GM21381 (cell line): ENCODE measurements at regions not wholly inside any gene's neighbourhood (a gene's known extent, or its start where the extent isn't known, plus 50 kb on each side); places are given as distances from the start of the nearest gene placed in this dataset.
"Not testable (repeated sequence)": the region's sequence is repeated elsewhere in the genome, so short reads cannot be mapped to it uniquely, and the experiment has no call there.

Experiments used
- ATAC-seq: cut with Tn5 transposase; IDR thresholded peaks from one replicate; pipeline ENCODE4 v1.9.1; 2021; ENCODE audit warnings: mild to moderate bottlenecking, moderate library complexity; ENCODE audit not compliant: unreplicated experiment

- ATAC-seq, result no peak
Observed at GRCh38 chr6:11304946-11305345, 72.5 kb upstream of the NEDD9 start.

GRCh38 chr6:11299876-11300428 is 67.5 kb upstream of the NEDD9 start:
- ATAC-seq, result not testable (repeated sequence)

- not testable (repeated sequence) for ATAC-seq
Observed at GRCh38 chr6:11299421-11299784, 66.9 kb upstream of the NEDD9 start.

- ATAC-seq, result no peak
Observed at GRCh38 chr6:11298651-11299420, 66.4 kb upstream of the NEDD9 start.

- no peak for ATAC-seq
Observed at GRCh38 chr6:11297376-11297729, 64.9 kb upstream of the NEDD9 start.

GRCh38 chr6:11296449-11297375 is 64.2 kb upstream of the NEDD9 start:
- no peak for ATAC-seq

- ATAC-seq, result no peak
Observed at GRCh38 chr6:11295969-11296368, 63.5 kb upstream of the NEDD9 start.

GRCh38 chr6:11294228-11294627 is 61.8 kb upstream of the NEDD9 start:
- ATAC-seq, result no peak

- ATAC-seq, result no peak
Observed at GRCh38 chr6:11292594-11293236, 60.2 kb upstream of the NEDD9 start.

GRCh38 chr6:11292091-11292490 is 59.6 kb upstream of the NEDD9 start:
- no peak for ATAC-seq

GRCh38 chr6:11291582-11291981 is 59.1 kb upstream of the NEDD9 start:
- no peak for ATAC-seq

- ATAC-seq, result no peak
Observed at GRCh38 chr6:11290027-11290426, 57.6 kb upstream of the NEDD9 start.

GRCh38 chr6:11288065-11288464 is 55.6 kb upstream of the NEDD9 start:
- no peak for ATAC-seq

GRCh38 chr6:11284996-11285395 is 52.5 kb upstream of the NEDD9 start:
- no peak for ATAC-seq

GRCh38 chr6:11283629-11284028 is 51.2 kb upstream of the NEDD9 start:
- ATAC-seq, result no peak

GRCh38 chr6:11282875-11283274 is 50.4 kb upstream of the NEDD9 start:
- ATAC-seq, result no peak
